ENCODE measurements at regions not wholly inside any gene's neighbourhood (a gene's known extent, or its start where the extent isn't known, plus 50 kb on each side); places are given as distances from the start of the nearest gene placed in this dataset.

- TF ChIP-seq CTCF (optimal IDR thresholded peaks at IDR 0.05 in 1 of 3, IDR thresholded peaks at IDR 0.05 in 1 of 3, conservative IDR thresholded peaks at IDR 0.05 in 1 of 3; ENCODE audit: extremely low read depth in 1 of 3, insufficient read depth in 2 of 3, low read length in 3 of 3) (no peak), EZH2 (IDR thresholded peaks at IDR 0.05; ENCODE audit: low read length) (no peak)
Measured at GRCh38 chr21:34263629-34264028, 100.2 kb upstream of the KCNE2 start.

Measured in keratinocyte (primary cell).